ENCODE measurements at regions not wholly inside any gene's neighbourhood (a gene's known extent, or its start where the extent isn't known, plus 50 kb on each side); places are given as distances from the start of the nearest gene placed in this dataset.
"Not testable (repeated sequence)": the region's sequence is repeated elsewhere in the genome, so short reads cannot be mapped to it uniquely, and the experiment has no call there.

DNA sequence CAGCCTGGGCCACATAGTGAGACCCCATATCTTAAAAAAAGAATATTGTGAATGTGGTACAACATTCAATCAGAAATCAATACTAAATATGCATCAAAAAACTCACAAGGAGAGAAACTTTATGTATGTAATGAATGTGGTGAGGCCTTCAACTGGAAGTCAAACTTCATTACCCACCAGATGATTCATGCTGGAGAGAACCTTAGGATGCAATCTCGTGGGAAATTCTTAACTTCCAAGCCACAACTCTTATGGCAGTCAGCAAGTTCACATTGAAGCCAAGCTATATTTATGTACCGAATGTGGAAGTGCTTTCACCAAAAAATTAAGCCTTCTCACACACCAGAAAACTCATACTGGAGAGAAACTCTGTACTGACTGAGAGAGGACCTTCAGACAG is 84.5 kb upstream of the UXT start:
- Histone ChIP-seq H3K4me2 (no peak overlapping the region), H3K9me3 (ENCODE audit: low read depth) (no peaks in the 10 kb centered on the region), H2AFZ (no peak overlapping the region), H3K27me3 (no peaks in the 10 kb centered on the region), H3K27ac (no peak overlapping the region), H4K20me1 (ENCODE audit: insufficient read depth, poor library complexity, severe bottlenecking) (no peaks in the 10 kb centered on the region), H3K4me3 (no peak overlapping the region), H3K4me1 (ENCODE audit: insufficient read depth) (no peaks in the 10 kb centered on the region), H3K9me2 (replicated peaks; ENCODE audit: insufficient read depth) (no peaks in the 10 kb centered on the region), H3K79me2 (no peaks in the 10 kb centered on the region), H3K36me3 (replicated peaks; ENCODE audit: insufficient read depth, low read depth) (no peaks in the 10 kb centered on the region)
- DNase-seq (ENCODE audit: low spot score) = no peak
- WGBS (ENCODE audit: low lambda C conversion rate, missing lambda C conversion rate) = 52% methylated on average over 2 of the region's 2 CpGs
- TF ChIP-seq EZH2 (IDR thresholded peaks at IDR 0.05; ENCODE audit: borderline replicate concordance) = no peak
- TF ChIP-seq, protein P1, sequence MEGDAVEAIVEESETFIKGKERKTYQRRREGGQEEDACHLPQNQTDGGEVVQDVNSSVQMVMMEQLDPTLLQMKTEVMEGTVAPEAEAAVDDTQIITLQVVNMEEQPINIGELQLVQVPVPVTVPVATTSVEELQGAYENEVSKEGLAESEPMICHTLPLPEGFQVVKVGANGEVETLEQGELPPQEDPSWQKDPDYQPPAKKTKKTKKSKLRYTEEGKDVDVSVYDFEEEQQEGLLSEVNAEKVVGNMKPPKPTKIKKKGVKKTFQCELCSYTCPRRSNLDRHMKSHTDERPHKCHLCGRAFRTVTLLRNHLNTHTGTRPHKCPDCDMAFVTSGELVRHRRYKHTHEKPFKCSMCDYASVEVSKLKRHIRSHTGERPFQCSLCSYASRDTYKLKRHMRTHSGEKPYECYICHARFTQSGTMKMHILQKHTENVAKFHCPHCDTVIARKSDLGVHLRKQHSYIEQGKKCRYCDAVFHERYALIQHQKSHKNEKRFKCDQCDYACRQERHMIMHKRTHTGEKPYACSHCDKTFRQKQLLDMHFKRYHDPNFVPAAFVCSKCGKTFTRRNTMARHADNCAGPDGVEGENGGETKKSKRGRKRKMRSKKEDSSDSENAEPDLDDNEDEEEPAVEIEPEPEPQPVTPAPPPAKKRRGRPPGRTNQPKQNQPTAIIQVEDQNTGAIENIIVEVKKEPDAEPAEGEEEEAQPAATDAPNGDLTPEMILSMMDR (IDR thresholded peaks at IDR 0.05; ENCODE audit: poor library complexity) = no peak
- TF ChIP-seq EZH2phosphoT487 (IDR thresholded peaks at IDR 0.05; ENCODE audit: low read depth, severe bottlenecking, unreplicated experiment) = no peak

DNA sequence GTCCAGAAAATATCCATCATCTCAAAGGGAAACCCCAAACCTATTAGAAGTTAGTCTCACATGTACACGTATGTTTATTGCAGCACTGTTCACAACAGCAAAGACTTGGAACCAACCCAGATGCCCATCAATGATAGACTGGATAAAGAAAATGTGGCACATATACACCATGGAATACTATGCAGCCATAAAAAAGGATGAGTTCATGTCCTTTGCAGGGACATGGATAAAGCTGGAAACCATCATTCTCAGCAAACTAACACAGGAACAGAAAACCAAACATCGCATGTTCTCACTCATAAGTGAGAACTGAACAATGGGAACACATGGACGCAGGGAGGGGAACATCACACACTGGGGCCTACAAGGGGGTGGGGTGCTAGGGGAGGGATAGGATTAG is 79.9 kb upstream of the UXT start:
- H3K4me3 ChIP-seq; H3K9me3 ChIP-seq (ENCODE audit: low read depth); H2AFZ ChIP-seq; H3K27me3 ChIP-seq; H3K27ac ChIP-seq; H3K79me2 ChIP-seq; DNase-seq (ENCODE audit: low spot score); H3K36me3 ChIP-seq (replicated peaks; ENCODE audit: insufficient read depth, low read depth); H4K20me1 ChIP-seq (ENCODE audit: insufficient read depth, poor library complexity, severe bottlenecking); H3K4me1 ChIP-seq (ENCODE audit: insufficient read depth); H3K4me2 ChIP-seq; H3K9me2 ChIP-seq (replicated peaks; ENCODE audit: insufficient read depth): not testable (repeated sequence)
- 93% methylated on average over 3 of the region's 3 CpGs for WGBS (ENCODE audit: low lambda C conversion rate, missing lambda C conversion rate)

DNA sequence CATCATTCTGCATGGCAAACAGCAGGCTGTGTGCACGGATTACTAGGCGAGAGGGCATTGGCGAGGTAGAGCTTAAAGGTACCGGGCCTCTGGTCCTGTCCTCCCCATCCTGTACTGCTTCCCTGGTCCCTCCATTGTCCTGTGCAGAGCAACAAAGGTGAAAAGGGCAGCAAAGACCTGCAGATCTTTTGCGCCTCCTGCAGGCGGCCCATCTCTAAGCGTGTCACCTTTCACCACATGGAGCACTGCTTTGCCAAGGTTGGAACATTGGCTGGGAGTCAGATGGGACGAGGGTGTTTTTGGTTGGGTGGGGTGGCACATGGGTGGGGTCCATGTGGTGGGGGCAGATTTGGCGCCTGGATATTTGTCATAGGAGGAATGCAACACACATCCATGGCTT is 64.7 kb upstream of the UXT start:
- no peak overlapping the region for H3K27ac ChIP-seq
- no peak overlapping the region for H3K4me2 ChIP-seq
- no peaks in the 10 kb centered on the region for H3K9me2 ChIP-seq (replicated peaks; ENCODE audit: insufficient read depth)
- no peak for DNase-seq (ENCODE audit: low spot score)
- TF ChIP-seq, protein P1 (IDR thresholded peaks at IDR 0.05; ENCODE audit: poor library complexity) = no peak
- no peak for TF ChIP-seq EZH2phosphoT487 (IDR thresholded peaks at IDR 0.05; ENCODE audit: low read depth, severe bottlenecking, unreplicated experiment)
- TF ChIP-seq EZH2 (IDR thresholded peaks at IDR 0.05; ENCODE audit: borderline replicate concordance) = no peak
- H4K20me1 ChIP-seq (ENCODE audit: insufficient read depth, poor library complexity, severe bottlenecking) = no peaks in the 10 kb centered on the region
- 79% methylated on average over 9 of the region's 9 CpGs for WGBS (ENCODE audit: low lambda C conversion rate, missing lambda C conversion rate)
- H3K27me3 ChIP-seq = no peaks in the 10 kb centered on the region
- no peaks in the 10 kb centered on the region for H3K36me3 ChIP-seq (replicated peaks; ENCODE audit: insufficient read depth, low read depth)
- no peak overlapping the region for H3K4me3 ChIP-seq
- H3K4me1 ChIP-seq (ENCODE audit: insufficient read depth) = no peaks in the 10 kb centered on the region
- peaks cover 6% of the 10 kb centered on the region for H3K9me3 ChIP-seq (ENCODE audit: low read depth)
- H2AFZ ChIP-seq = no peak overlapping the region
- no peaks in the 10 kb centered on the region for H3K79me2 ChIP-seq

DNA sequence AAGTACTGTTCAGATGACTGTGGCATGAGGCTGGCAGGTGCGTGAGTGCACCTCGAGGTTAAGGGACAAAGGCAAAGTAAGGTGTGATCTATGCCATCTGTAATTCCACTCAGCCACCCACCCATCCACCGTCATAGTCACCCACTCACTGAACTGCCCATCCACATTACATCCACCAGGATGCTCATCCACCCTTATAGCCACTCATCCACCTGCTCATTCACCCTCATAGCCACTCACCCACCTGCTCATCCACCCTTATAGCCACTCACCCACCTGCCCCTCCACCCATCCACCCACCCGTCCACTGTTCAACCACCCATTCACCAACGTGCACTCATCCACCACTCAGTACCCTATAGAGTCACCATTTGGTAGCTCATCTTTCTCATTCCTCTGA is 64.1 kb upstream of the UXT start:
- Histone ChIP-seq H3K79me2 (no peaks in the 10 kb centered on the region), H3K9me2 (replicated peaks; ENCODE audit: insufficient read depth) (no peaks in the 10 kb centered on the region), H3K36me3 (replicated peaks; ENCODE audit: insufficient read depth, low read depth) (no peaks in the 10 kb centered on the region), H3K4me3 (no peak overlapping the region), H3K27ac (no peak overlapping the region), H3K4me1 (ENCODE audit: insufficient read depth) (no peaks in the 10 kb centered on the region), H3K4me2 (no peak overlapping the region), H4K20me1 (ENCODE audit: insufficient read depth, poor library complexity, severe bottlenecking) (no peaks in the 10 kb centered on the region), H3K27me3 (no peaks in the 10 kb centered on the region), H2AFZ (no peak overlapping the region), H3K9me3 (ENCODE audit: low read depth) (peaks cover 6% of the 10 kb centered on the region)
- no peak for DNase-seq (ENCODE audit: low spot score)
- 68% methylated on average over 5 of the region's 5 CpGs for WGBS (ENCODE audit: low lambda C conversion rate, missing lambda C conversion rate)
- TF ChIP-seq, protein P1 (IDR thresholded peaks at IDR 0.05; ENCODE audit: poor library complexity) = no peak
- TF ChIP-seq EZH2phosphoT487 (IDR thresholded peaks at IDR 0.05; ENCODE audit: low read depth, severe bottlenecking, unreplicated experiment) (no peak), EZH2 (IDR thresholded peaks at IDR 0.05; ENCODE audit: borderline replicate concordance) (no peak)
